GM23338 (cell line): ENCODE measurements at regions not wholly inside any gene's neighbourhood (a gene's known extent, or its start where the extent isn't known, plus 50 kb on each side); places are given as distances from the start of the nearest gene placed in this dataset.

Experiments used
- ATAC-seq: fragments of 200-7000 bp; cut with Tn5 transposase; 3 replicates; pipeline ENCODE4 v1.9.1; 2020
- DNase-seq: peaks from one replicate; pipeline ENCODE4 v3.0.0-alpha.2; 2015; ENCODE audit warnings: low spot score
- H2AFZ ChIP-seq: fragments of 200-600 bp; sonication (generic); 2 replicates; pipeline ENCODE4 v1.8.0; 2016; ENCODE audit warnings: antibody characterized with exemption, mild to moderate bottlenecking, moderate library complexity
- H3F3A ChIP-seq: fragments of 200-600 bp; sonication (generic); replicated peaks from 2 replicates; pipeline ENCODE4 v1.8.0; 2017; ENCODE audit warnings: antibody characterized with exemption, mixed run types, low read depth
- H3K27ac ChIP-seq: fragments of 200-600 bp; sonication (generic); 2 replicates; pipeline ENCODE4 v1.6.1; 2016; ENCODE audit warnings: low read depth
- H3K27me3 ChIP-seq: fragments of 200-600 bp; sonication (generic); 2 replicates; pipeline ENCODE4 v1.8.0; 2016; ENCODE audit warnings: mild to moderate bottlenecking, mixed run types, moderate library complexity; ENCODE audit not compliant: insufficient read depth
- H3K36me3 ChIP-seq: fragments of 200-600 bp; sonication (generic); 2 replicates; pipeline ENCODE4 v1.8.0; 2016; ENCODE audit warnings: mild to moderate bottlenecking; ENCODE audit not compliant: insufficient read depth
- H3K4me1 ChIP-seq: fragments of 200-600 bp; sonication (generic); 2 replicates; pipeline ENCODE4 v1.8.0; 2016; ENCODE audit warnings: mild to moderate bottlenecking, moderate library complexity; ENCODE audit not compliant: insufficient read depth
- H3K4me2 ChIP-seq: fragments of 200-600 bp; sonication (generic); 2 replicates; pipeline ENCODE4 v1.7.1; 2017; ENCODE audit warnings: mixed run types
- H3K4me3 ChIP-seq: fragments of 200-600 bp; sonication (generic); 2 replicates; pipeline ENCODE4 v1.6.1; 2016; ENCODE audit warnings: mixed run types
- H3K79me2 ChIP-seq: fragments of 200-600 bp; sonication (generic); replicated peaks from 2 replicates; pipeline ENCODE4 v1.8.0; 2017; ENCODE audit warnings: mild to moderate bottlenecking; ENCODE audit not compliant: insufficient read depth
- H3K9me2 ChIP-seq: fragments of 200-600 bp; sonication (generic); 2 replicates; pipeline ENCODE4 v1.8.0; 2017; ENCODE audit not compliant: insufficient read depth
- H4K20me1 ChIP-seq: fragments of 200-600 bp; sonication (generic); replicated peaks from 2 replicates; pipeline ENCODE4 v1.8.0; 2017; ENCODE audit warnings: mild to moderate bottlenecking; ENCODE audit not compliant: insufficient read depth
- H3K27ac Mint-ChIP-seq: 2 replicates; pipeline ENCODE4 v1.8.0; 2020; ENCODE audit warnings: inconsistent platforms, mild to moderate bottlenecking, moderate library complexity, mixed read lengths
- H3K27me3 Mint-ChIP-seq: 3 replicates; pipeline ENCODE4 v1.8.0; 2022; ENCODE audit warnings: low read depth, mild to moderate bottlenecking, moderate library complexity, mixed read lengths, inconsistent platforms; ENCODE audit not compliant: insufficient read depth, poor library complexity
- H3K36me3 Mint-ChIP-seq: 3 replicates; pipeline ENCODE4 v1.8.0; 2021; ENCODE audit warnings: low read depth, mild to moderate bottlenecking, inconsistent platforms, moderate library complexity, mixed read lengths
- H3K4me1 Mint-ChIP-seq: 3 replicates; pipeline ENCODE4 v1.8.0; 2020; ENCODE audit warnings: mild to moderate bottlenecking, inconsistent platforms, mixed read lengths
- H3K4me3 Mint-ChIP-seq: 3 replicates; pipeline ENCODE4 v1.8.0; 2021; ENCODE audit warnings: moderate library complexity, mild to moderate bottlenecking, inconsistent platforms, mixed read lengths
- H3K9me3 Mint-ChIP-seq: 3 replicates; pipeline ENCODE4 v1.8.0; 2020; ENCODE audit warnings: moderate library complexity, mild to moderate bottlenecking, inconsistent platforms, mixed read lengths
- CREB1 ChIP-seq: fragments of 250-450 bp; sonication (Bioruptor Pico); IDR thresholded peaks from 2 replicates; pipeline ENCODE4 v1.5.0; 2020; ENCODE audit warnings: low read depth, mild to moderate bottlenecking, moderate library complexity
- EZH2 ChIP-seq: fragments of 200-600 bp; sonication (generic); IDR thresholded peaks from one replicate; pipeline ENCODE4 v1.8.0; 2017; ENCODE audit warnings: antibody characterized with exemption, mild to moderate bottlenecking, low read depth; ENCODE audit not compliant: unreplicated experiment
- JUNB ChIP-seq: IDR thresholded peaks from one replicate; pipeline ENCODE4 v1.6.1; 2016; ENCODE audit warnings: antibody characterized with exemption; ENCODE audit not compliant: unreplicated experiment
- NANOG ChIP-seq: IDR thresholded peaks from 2 replicates; pipeline ENCODE4 v1.6.1; 2016; ENCODE audit warnings: antibody characterized with exemption, borderline replicate concordance
- POLR2AphosphoS5 ChIP-seq: IDR thresholded peaks from 2 replicates; pipeline ENCODE4 v1.6.1; 2016; ENCODE audit warnings: antibody characterized with exemption, low read depth
- ZNF331 ChIP-seq: fragments of 250-450 bp; sonication (Bioruptor Pico); IDR thresholded peaks from 2 replicates; pipeline ENCODE4 v1.5.0; 2020; ENCODE audit warnings: low read depth, mild to moderate bottlenecking, moderate library complexity
- TF ChIP-seq, protein P1 (sequence below): IDR thresholded peaks from 2 replicates; pipeline ENCODE4 v1.6.1; 2016; ENCODE audit warnings: antibody characterized with exemption
- TF ChIP-seq, protein P2 (sequence below): fragments of 250-450 bp; sonication (Bioruptor Pico); IDR thresholded peaks from 2 replicates; pipeline ENCODE4 v1.5.0; 2020; ENCODE audit warnings: mild to moderate bottlenecking, moderate library complexity

DNA sequence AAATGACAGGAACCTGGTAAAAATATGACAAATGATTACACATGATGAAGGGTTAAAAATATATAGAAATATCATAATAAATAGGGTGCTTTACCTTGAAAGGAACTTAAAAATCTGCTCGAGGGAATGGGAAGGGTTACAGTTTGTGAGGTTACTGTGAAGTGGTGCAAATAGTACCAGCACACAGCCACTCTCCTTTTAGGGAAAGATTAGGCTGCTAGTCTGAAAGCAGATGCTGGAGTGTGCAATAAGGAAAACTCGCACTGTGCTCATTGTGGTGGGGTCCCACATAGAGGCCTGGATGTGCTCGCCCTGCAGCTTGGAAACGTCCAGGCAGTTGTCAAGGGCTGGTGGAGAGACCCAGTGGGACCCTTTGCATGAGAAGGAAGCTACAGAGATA, 145.9 kb upstream of the TBX20 start (continued):
- TF ChIP-seq, protein P1, sequence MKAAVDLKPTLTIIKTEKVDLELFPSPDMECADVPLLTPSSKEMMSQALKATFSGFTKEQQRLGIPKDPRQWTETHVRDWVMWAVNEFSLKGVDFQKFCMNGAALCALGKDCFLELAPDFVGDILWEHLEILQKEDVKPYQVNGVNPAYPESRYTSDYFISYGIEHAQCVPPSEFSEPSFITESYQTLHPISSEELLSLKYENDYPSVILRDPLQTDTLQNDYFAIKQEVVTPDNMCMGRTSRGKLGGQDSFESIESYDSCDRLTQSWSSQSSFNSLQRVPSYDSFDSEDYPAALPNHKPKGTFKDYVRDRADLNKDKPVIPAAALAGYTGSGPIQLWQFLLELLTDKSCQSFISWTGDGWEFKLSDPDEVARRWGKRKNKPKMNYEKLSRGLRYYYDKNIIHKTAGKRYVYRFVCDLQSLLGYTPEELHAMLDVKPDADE = no peak
- TF ChIP-seq POLR2AphosphoS5 (no peak), EZH2 (no peak)

DNA sequence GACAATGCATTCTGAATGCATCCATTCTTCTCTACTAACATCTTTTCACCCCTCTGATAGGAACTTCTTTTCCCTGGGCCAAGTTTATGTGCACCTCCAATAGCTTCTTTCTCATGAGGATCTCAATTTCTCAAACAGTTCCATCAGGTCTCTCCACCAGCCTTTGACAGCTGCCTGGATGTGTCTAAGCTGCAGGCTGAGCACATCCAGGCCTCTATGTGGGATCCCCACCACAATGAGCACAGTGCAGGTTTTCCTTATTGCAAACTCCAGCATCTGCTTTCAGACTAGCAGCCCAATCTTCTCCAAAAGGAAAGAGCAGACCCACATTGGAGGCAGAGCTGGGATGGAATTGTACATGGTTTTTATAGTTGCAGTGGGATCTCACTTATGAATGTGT, 145.3 kb upstream of the TBX20 start:
- ATAC-seq = no peak
- H3K36me3 Mint-ChIP-seq = no peaks in the 10 kb centered on the region
- Histone ChIP-seq H3K9me2 (no peaks in the 10 kb centered on the region), H2AFZ (no peak overlapping the region), H3K27me3 (no peaks in the 10 kb centered on the region), H3K27ac (no peak overlapping the region), H3K4me1 (no peaks in the 10 kb centered on the region), H3K4me3 (no peak overlapping the region), H3K79me2 (no peaks in the 10 kb centered on the region), H3K36me3 (no peaks in the 10 kb centered on the region), H4K20me1 (no peaks in the 10 kb centered on the region; the same call in 1 of the 2 replicates), H3K4me2 (no peak overlapping the region), H3F3A (no peaks in the 10 kb centered on the region)
- no peaks in the 10 kb centered on the region for H3K9me3 Mint-ChIP-seq
- no peak for DNase-seq
- H3K4me3 Mint-ChIP-seq = no peak overlapping the region
- TF ChIP-seq JUNB = no peak
- TF ChIP-seq CREB1 (CRISPR knock-in tag) = no peak
- TF ChIP-seq NANOG = no peak
- TF ChIP-seq ZNF331 (CRISPR knock-in tag) = no peak
- TF ChIP-seq, protein P1 = no peak
- no peak for TF ChIP-seq POLR2AphosphoS5
- TF ChIP-seq, protein P2, sequence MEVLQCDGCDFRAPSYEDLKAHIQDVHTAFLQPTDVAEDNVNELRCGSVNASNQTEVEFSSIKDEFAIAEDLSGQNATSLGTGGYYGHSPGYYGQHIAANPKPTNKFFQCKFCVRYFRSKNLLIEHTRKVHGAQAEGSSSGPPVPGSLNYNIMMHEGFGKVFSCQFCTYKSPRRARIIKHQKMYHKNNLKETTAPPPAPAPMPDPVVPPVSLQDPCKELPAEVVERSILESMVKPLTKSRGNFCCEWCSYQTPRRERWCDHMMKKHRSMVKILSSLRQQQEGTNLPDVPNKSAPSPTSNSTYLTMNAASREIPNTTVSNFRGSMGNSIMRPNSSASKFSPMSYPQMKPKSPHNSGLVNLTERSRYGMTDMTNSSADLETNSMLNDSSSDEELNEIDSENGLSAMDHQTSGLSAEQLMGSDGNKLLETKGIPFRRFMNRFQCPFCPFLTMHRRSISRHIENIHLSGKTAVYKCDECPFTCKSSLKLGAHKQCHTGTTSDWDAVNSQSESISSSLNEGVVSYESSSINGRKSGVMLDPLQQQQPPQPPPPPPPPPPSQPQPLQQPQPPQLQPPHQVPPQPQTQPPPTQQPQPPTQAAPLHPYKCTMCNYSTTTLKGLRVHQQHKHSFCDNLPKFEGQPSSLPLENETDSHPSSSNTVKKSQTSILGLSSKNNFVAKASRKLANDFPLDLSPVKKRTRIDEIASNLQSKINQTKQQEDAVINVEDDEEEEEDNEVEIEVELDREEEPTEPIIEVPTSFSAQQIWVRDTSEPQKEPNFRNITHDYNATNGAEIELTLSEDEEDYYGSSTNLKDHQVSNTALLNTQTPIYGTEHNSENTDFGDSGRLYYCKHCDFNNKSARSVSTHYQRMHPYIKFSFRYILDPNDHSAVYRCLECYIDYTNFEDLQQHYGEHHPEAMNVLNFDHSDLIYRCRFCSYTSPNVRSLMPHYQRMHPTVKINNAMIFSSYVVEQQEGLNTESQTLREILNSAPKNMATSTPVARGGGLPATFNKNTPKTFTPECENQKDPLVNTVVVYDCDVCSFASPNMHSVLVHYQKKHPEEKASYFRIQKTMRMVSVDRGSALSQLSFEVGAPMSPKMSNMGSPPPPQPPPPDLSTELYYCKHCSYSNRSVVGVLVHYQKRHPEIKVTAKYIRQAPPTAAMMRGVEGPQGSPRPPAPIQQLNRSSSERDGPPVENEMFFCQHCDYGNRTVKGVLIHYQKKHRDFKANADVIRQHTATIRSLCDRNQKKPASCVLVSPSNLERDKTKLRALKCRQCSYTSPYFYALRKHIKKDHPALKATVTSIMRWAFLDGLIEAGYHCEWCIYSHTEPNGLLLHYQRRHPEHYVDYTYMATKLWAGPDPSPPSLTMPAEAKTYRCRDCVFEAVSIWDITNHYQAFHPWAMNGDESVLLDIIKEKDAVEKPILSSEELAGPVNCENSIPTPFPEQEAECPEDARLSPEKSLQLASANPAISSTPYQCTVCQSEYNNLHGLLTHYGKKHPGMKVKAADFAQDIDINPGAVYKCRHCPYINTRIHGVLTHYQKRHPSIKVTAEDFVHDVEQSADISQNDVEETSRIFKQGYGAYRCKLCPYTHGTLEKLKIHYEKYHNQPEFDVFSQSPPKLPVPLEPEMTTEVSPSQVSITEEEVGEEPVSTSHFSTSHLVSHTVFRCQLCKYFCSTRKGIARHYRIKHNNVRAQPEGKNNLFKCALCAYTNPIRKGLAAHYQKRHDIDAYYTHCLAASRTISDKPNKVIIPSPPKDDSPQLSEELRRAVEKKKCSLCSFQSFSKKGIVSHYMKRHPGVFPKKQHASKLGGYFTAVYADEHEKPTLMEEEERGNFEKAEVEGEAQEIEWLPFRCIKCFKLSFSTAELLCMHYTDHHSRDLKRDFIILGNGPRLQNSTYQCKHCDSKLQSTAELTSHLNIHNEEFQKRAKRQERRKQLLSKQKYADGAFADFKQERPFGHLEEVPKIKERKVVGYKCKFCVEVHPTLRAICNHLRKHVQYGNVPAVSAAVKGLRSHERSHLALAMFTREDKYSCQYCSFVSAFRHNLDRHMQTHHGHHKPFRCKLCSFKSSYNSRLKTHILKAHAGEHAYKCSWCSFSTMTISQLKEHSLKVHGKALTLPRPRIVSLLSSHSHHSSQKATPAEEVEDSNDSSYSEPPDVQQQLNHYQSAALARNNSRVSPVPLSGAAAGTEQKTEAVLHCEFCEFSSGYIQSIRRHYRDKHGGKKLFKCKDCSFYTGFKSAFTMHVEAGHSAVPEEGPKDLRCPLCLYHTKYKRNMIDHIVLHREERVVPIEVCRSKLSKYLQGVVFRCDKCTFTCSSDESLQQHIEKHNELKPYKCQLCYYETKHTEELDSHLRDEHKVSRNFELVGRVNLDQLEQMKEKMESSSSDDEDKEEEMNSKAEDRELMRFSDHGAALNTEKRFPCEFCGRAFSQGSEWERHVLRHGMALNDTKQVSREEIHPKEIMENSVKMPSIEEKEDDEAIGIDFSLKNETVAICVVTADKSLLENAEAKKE (CRISPR knock-in tag) = no peak
- TF ChIP-seq EZH2 = no peak
- no peaks in the 10 kb centered on the region for H3K27me3 Mint-ChIP-seq
- H3K27ac Mint-ChIP-seq = no peak overlapping the region
- H3K4me1 Mint-ChIP-seq = no peaks in the 10 kb centered on the region
